MM.1S (cell line): ENCODE measurements at regions not wholly inside any gene's neighbourhood (a gene's known extent, or its start where the extent isn't known, plus 50 kb on each side); places are given as distances from the start of the nearest gene placed in this dataset.
"Not testable (repeated sequence)": the region's sequence is repeated elsewhere in the genome, so short reads cannot be mapped to it uniquely, and the experiment has no call there.

Experiments used
- EZH2 ChIP-seq: fragments of 300-600 bp; sonication (generic); optimal IDR thresholded peaks from 2 replicates; pipeline ENCODE3; 2017; ENCODE audit warnings: low read depth, mild to moderate bottlenecking, antibody characterized with exemption, low read length, mixed read lengths
- EZH2phosphoT487 ChIP-seq: fragments of 300-600 bp; sonication (generic); IDR thresholded peaks from 2 replicates; pipeline ENCODE4 v1.6.1; 2018; ENCODE audit warnings: antibody characterized with exemption, low read length
- TF ChIP-seq, protein P1 (sequence below): fragments of 300-600 bp; sonication (generic); IDR thresholded peaks from 2 replicates; pipeline ENCODE4 v1.5.1; 2016; ENCODE audit warnings: antibody characterized with exemption, low read length, mixed read lengths

DNA sequence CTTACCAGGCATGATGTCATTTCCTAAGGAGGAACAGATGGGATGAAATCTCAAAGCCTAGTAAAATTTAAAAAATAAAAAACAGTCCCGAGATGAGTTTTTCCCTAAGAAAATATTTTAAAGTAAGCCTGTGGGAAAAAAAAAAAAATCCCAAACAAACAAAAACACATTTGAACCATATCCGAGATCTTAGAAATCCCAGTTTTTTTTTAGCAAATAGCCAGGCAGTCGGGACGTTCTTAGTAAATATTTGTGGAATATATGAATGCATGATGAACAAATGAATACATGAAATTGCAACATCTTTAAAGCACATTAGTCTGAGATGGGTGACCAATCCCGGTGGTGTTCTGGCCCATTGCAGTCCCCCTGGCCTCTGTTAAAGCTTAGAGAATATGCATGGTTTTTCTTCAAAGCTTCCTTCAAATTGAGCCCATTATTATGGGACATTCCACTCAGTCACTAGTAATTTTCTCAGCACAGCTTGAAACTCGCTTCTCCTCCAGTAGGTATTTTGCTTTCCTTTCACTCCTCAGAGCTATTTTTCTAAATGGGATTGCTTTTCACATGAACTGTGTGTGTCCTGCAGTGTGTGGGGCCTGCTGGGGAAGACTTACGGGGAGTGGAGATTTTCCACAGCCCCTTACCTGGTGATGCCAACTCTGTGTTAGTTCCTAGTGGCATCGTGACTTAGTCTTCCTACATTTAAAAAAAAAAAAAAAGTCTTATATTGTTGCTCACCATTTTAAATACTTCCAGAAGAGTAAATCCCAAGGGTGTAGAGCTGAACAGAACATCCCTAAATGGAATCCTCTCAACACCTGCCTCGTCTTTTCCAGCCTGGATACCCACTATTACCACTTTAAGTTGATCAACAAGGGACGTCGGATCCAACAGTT, 255.6 kb upstream of the NBPF12 start:
- TF ChIP-seq, protein P1, sequence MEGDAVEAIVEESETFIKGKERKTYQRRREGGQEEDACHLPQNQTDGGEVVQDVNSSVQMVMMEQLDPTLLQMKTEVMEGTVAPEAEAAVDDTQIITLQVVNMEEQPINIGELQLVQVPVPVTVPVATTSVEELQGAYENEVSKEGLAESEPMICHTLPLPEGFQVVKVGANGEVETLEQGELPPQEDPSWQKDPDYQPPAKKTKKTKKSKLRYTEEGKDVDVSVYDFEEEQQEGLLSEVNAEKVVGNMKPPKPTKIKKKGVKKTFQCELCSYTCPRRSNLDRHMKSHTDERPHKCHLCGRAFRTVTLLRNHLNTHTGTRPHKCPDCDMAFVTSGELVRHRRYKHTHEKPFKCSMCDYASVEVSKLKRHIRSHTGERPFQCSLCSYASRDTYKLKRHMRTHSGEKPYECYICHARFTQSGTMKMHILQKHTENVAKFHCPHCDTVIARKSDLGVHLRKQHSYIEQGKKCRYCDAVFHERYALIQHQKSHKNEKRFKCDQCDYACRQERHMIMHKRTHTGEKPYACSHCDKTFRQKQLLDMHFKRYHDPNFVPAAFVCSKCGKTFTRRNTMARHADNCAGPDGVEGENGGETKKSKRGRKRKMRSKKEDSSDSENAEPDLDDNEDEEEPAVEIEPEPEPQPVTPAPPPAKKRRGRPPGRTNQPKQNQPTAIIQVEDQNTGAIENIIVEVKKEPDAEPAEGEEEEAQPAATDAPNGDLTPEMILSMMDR, result not testable (repeated sequence)
- not testable (repeated sequence) for TF ChIP-seq EZH2, EZH2phosphoT487
